HG03280 (cell line): ENCODE measurements at regions not wholly inside any gene's neighbourhood (a gene's known extent, or its start where the extent isn't known, plus 50 kb on each side); places are given as distances from the start of the nearest gene placed in this dataset.

ENCODE experiments used
- ATAC-seq: cut with Tn5 transposase; IDR thresholded peaks from one replicate; pipeline ENCODE4 v1.9.1; 2021; ENCODE audit warnings: mild to moderate bottlenecking, moderate library complexity; ENCODE audit not compliant: unreplicated experiment

- ATAC-seq, result no peak
Measured at GRCh38 chr10:123402021-123402420, 247.8 kb downstream of the BUB3 start.

- ATAC-seq, result peak; percentile 72
Measured at GRCh38 chr10:123402656-123403055, 248.5 kb downstream of the BUB3 start.

GRCh38 chr10:123404357-123404756 is 250.2 kb downstream of the BUB3 start:
- ATAC-seq, result no peak

- ATAC-seq, result no peak
Measured at GRCh38 chr10:123408660-123409059, 254.5 kb downstream of the BUB3 start.

- ATAC-seq, result no peak
Measured at GRCh38 chr10:123409426-123409825, 255.2 kb downstream of the BUB3 start.

- ATAC-seq, result no peak
Measured at GRCh38 chr10:123409884-123410283, 255.7 kb downstream of the BUB3 start.

- no peak for ATAC-seq
Measured at GRCh38 chr10:123413353-123413752, 252.8 kb upstream of the GPR26 start.

- ATAC-seq, result no peak
Measured at GRCh38 chr10:123415523-123415922, 250.6 kb upstream of the GPR26 start.

GRCh38 chr10:123417414-123417813 is 248.7 kb upstream of the GPR26 start:
- ATAC-seq, result no peak

- ATAC-seq, result no peak
Measured at GRCh38 chr10:123421461-123421860, 244.7 kb upstream of the GPR26 start.

- ATAC-seq, result no peak
Measured at GRCh38 chr10:123422261-123422660, 243.9 kb upstream of the GPR26 start.

- no peak for ATAC-seq
Measured at GRCh38 chr10:123424537-123424936, 241.6 kb upstream of the GPR26 start.

- ATAC-seq, result no peak
Measured at GRCh38 chr10:123425680-123426079, 240.5 kb upstream of the GPR26 start.

- ATAC-seq, result no peak
Measured at GRCh38 chr10:123427165-123427786, 238.9 kb upstream of the GPR26 start.

- ATAC-seq, result no peak
Measured at GRCh38 chr10:123428391-123428790, 237.8 kb upstream of the GPR26 start.

- ATAC-seq, result no peak
Measured at GRCh38 chr10:123429706-123430221, 236.4 kb upstream of the GPR26 start.

GRCh38 chr10:123433539-123433938 is 232.6 kb upstream of the GPR26 start:
- ATAC-seq, result no peak

- no peak for ATAC-seq
Measured at GRCh38 chr10:123434435-123435039, 231.6 kb upstream of the GPR26 start.

- peak; percentile 84 for ATAC-seq
Measured at GRCh38 chr10:123442901-123443300, 223.3 kb upstream of the GPR26 start.

GRCh38 chr10:123443924-123444323 is 222.2 kb upstream of the GPR26 start:
- ATAC-seq, result no peak

- no peak for ATAC-seq
Measured at GRCh38 chr10:123445261-123445775, 220.8 kb upstream of the GPR26 start.

GRCh38 chr10:123446449-123447156 is 219.6 kb upstream of the GPR26 start:
- no peak for ATAC-seq
